ENCODE measurements at regions not wholly inside any gene's neighbourhood (a gene's known extent, or its start where the extent isn't known, plus 50 kb on each side); places are given as distances from the start of the nearest gene placed in this dataset.
"Not testable (repeated sequence)": the region's sequence is repeated elsewhere in the genome, so short reads cannot be mapped to it uniquely, and the experiment has no call there.

GRCh38 chr1:191002768-191003167, 525.1 kb upstream of the BRINP3 start:
- DNase-seq (ENCODE audit: low read depth), result no peak

GRCh38 chr1:191016765-191017164, 539.1 kb upstream of the BRINP3 start:
- DNase-seq (ENCODE audit: low read depth), result no peak

GRCh38 chr1:191022856-191023255, 545.2 kb upstream of the BRINP3 start:
- DNase-seq (ENCODE audit: low read depth), result no peak

- no peak for DNase-seq (ENCODE audit: low read depth)
Observed at GRCh38 chr1:191025896-191026642, 548.4 kb upstream of the BRINP3 start.

GRCh38 chr1:191026828-191027227, 549.2 kb upstream of the BRINP3 start:
- DNase-seq (ENCODE audit: low read depth), result no peak

- DNase-seq (ENCODE audit: low read depth), result no peak
Observed at GRCh38 chr1:191034132-191034531, 556.5 kb upstream of the BRINP3 start.

GRCh38 chr1:191043066-191043465, 565.4 kb upstream of the BRINP3 start:
- DNase-seq (ENCODE audit: low read depth), result no peak

GRCh38 chr1:191049781-191050180, 572.1 kb upstream of the BRINP3 start:
- no peak for DNase-seq (ENCODE audit: low read depth)

GRCh38 chr1:191052888-191053287, 575.2 kb upstream of the BRINP3 start:
- DNase-seq (ENCODE audit: low read depth), result no peak

- no peak for DNase-seq (ENCODE audit: low read depth)
Observed at GRCh38 chr1:191065346-191065745, 587.7 kb upstream of the BRINP3 start.

GRCh38 chr1:191065771-191066170, 588.1 kb upstream of the BRINP3 start:
- no peak for DNase-seq (ENCODE audit: low read depth)

- DNase-seq (ENCODE audit: low read depth), result no peak
Observed at GRCh38 chr1:191074881-191075280, 597.2 kb upstream of the BRINP3 start.

GRCh38 chr1:191083090-191083489, 605.4 kb upstream of the BRINP3 start:
- not testable (repeated sequence) for DNase-seq (ENCODE audit: low read depth)

GRCh38 chr1:191085121-191085520, 607.5 kb upstream of the BRINP3 start:
- DNase-seq (ENCODE audit: low read depth), result no peak

GRCh38 chr1:191086910-191087309, 609.2 kb upstream of the BRINP3 start:
- DNase-seq (ENCODE audit: low read depth), result no peak

GRCh38 chr1:191096405-191096804, 618.7 kb upstream of the BRINP3 start:
- no peak for DNase-seq (ENCODE audit: low read depth)

- no peak for DNase-seq (ENCODE audit: low read depth)
Observed at GRCh38 chr1:191099696-191100095, 622.0 kb upstream of the BRINP3 start.

GRCh38 chr1:191101960-191102359, 624.3 kb upstream of the BRINP3 start:
- DNase-seq (ENCODE audit: low read depth), result no peak

GRCh38 chr1:191125950-191126349, 648.3 kb upstream of the BRINP3 start:
- DNase-seq (ENCODE audit: low read depth), result no peak

GRCh38 chr1:191134796-191135195, 657.1 kb upstream of the BRINP3 start:
- no peak for DNase-seq (ENCODE audit: low read depth)

GRCh38 chr1:191140038-191140437, 662.4 kb upstream of the BRINP3 start:
- DNase-seq (ENCODE audit: low read depth), result no peak

- DNase-seq (ENCODE audit: low read depth), result no peak
Observed at GRCh38 chr1:191142748-191143147, 665.1 kb upstream of the BRINP3 start.

- no peak for DNase-seq (ENCODE audit: low read depth)
Observed at GRCh38 chr1:191145834-191146233, 668.2 kb upstream of the BRINP3 start.

GRCh38 chr1:191151321-191151807, 673.7 kb upstream of the BRINP3 start:
- no peak for DNase-seq (ENCODE audit: low read depth)
